Neuronal stem cell (in vitro differentiated cells): ENCODE measurements at regions not wholly inside any gene's neighbourhood (a gene's known extent, or its start where the extent isn't known, plus 50 kb on each side); places are given as distances from the start of the nearest gene placed in this dataset.

Experiments
- DNase-seq: peaks from one replicate; pipeline ENCODE4 v3.0.0-alpha.2; 2013; ENCODE audit warnings: low spot score
- H2AFZ ChIP-seq: one replicate; pipeline ENCODE4 v1.6.1; 2013; ENCODE audit warnings: mild to moderate bottlenecking, low read length, inconsistent platforms
- H2AK5ac ChIP-seq: 2 replicates; pipeline ENCODE4 v1.6.1; 2013; ENCODE audit warnings: low read depth, mild to moderate bottlenecking, inconsistent platforms, low read length, moderate library complexity, mixed read lengths
- H2BK120ac ChIP-seq: 2 replicates; pipeline ENCODE4 v1.6.1; 2013; ENCODE audit warnings: low read depth, mild to moderate bottlenecking, inconsistent platforms, low read length, moderate library complexity, mixed read lengths
- H2BK12ac ChIP-seq: one replicate; pipeline ENCODE4 v1.6.1; 2013; ENCODE audit warnings: low read length, inconsistent platforms
- H2BK15ac ChIP-seq: 2 replicates; pipeline ENCODE4 v1.6.1; 2013; ENCODE audit warnings: mild to moderate bottlenecking, low read length, inconsistent platforms, mixed read lengths
- H2BK5ac ChIP-seq: one replicate; pipeline ENCODE4 v1.6.1; 2013; ENCODE audit warnings: inconsistent platforms, mild to moderate bottlenecking, low read length, moderate library complexity
- H3K14ac ChIP-seq: one replicate; pipeline ENCODE4 v1.6.1; 2013; ENCODE audit warnings: low read length, inconsistent platforms
- H3K18ac ChIP-seq: 2 replicates; pipeline ENCODE4 v1.6.1; 2013; ENCODE audit warnings: low read length, inconsistent platforms
- H3K23ac ChIP-seq: 2 replicates; pipeline ENCODE4 v1.6.1; 2013; ENCODE audit warnings: low read depth, mild to moderate bottlenecking, mixed read lengths, low read length, inconsistent platforms; ENCODE audit not compliant: poor library complexity
- H3K27ac ChIP-seq: replicated peaks from 3 replicates; pipeline ENCODE4 v1.5.1; 2013; ENCODE audit warnings: low read length, inconsistent platforms
- H3K27me3 ChIP-seq, 3 experiments: 2 replicates each; pipeline ENCODE4 v1.6.1; 2013; ENCODE audit warnings: low read length in 3 of 3, mild to moderate bottlenecking in 2 of 3, inconsistent platforms in 1 of 3, low read depth in 1 of 3, mixed read lengths in 1 of 3, moderate library complexity in 1 of 3; ENCODE audit not compliant: control insufficient read depth in 3 of 3, insufficient read depth in 3 of 3
- H3K36me3 ChIP-seq, 2 donors: replicated peaks in 1 of 2; 2 replicates each; pipeline ENCODE4 v1.6.1; 2013; ENCODE audit warnings: low read length in 2 of 2; ENCODE audit not compliant: control insufficient read depth in 2 of 2, insufficient read depth in 2 of 2
- H3K4ac ChIP-seq: 2 replicates; pipeline ENCODE4 v1.6.1; 2013; ENCODE audit warnings: inconsistent platforms, mild to moderate bottlenecking, low read length, moderate library complexity
- H3K4me1 ChIP-seq, 2 donors: 1 replicate in 1 of 2; 2 replicates in 1 of 2; pipeline ENCODE4 v1.6.1; 2013; ENCODE audit warnings: low read length in 2 of 2, low read depth in 1 of 2; ENCODE audit not compliant: control insufficient read depth in 2 of 2, insufficient read depth in 1 of 2
- H3K4me2 ChIP-seq: one replicate; pipeline ENCODE4 v1.6.1; 2013; ENCODE audit warnings: mild to moderate bottlenecking, low read length, inconsistent platforms; ENCODE audit not compliant: insufficient read depth, poor library complexity, severe bottlenecking
- H3K4me3 ChIP-seq, 2 donors: 2 replicates each; pipeline ENCODE4 v1.5.1; 2013; ENCODE audit warnings: low read length in 2 of 2, mild to moderate bottlenecking in 2 of 2, inconsistent platforms in 1 of 2, moderate library complexity in 1 of 2
- H3K79me1 ChIP-seq: one replicate; pipeline ENCODE4 v1.6.1; 2013; ENCODE audit warnings: low read depth, mild to moderate bottlenecking, inconsistent platforms, low read length, moderate library complexity
- H3K9ac ChIP-seq: one replicate; pipeline ENCODE4 v1.6.1; 2013; ENCODE audit warnings: mild to moderate bottlenecking, low read depth, low read length, inconsistent platforms; ENCODE audit not compliant: poor library complexity
- H3K9me3 ChIP-seq, 2 donors: replicated peaks in 1 of 2; 2 replicates each; pipeline versions ENCODE3 to v1.6.1; 2013; ENCODE audit warnings: low read length in 2 of 2, mild to moderate bottlenecking in 2 of 2, inconsistent platforms in 1 of 2, low read depth in 1 of 2, mixed read lengths in 1 of 2, moderate library complexity in 1 of 2; ENCODE audit not compliant: control insufficient read depth in 2 of 2, insufficient read depth in 1 of 2
- H4K8ac ChIP-seq: one replicate; pipeline ENCODE4 v1.6.1; 2013; ENCODE audit warnings: low read depth, mild to moderate bottlenecking, inconsistent platforms, low read length, moderate library complexity
- H4K91ac ChIP-seq: one replicate; pipeline ENCODE4 v1.6.1; 2013; ENCODE audit warnings: low read length, low read depth, mild to moderate bottlenecking, inconsistent platforms; ENCODE audit not compliant: poor library complexity
- WGBS, 2 donors: extraction: QIAGEN DNeasy Blood & Tissue Kit; methylation state at CpG; one replicate each; pipeline ENCODE4 v1.1.7; 2013; ENCODE audit warnings: missing lambda C conversion rate in 2 of 2, mixed read lengths in 1 of 2; ENCODE audit not compliant: insufficient read length in 2 of 2, insufficient replicate concordance in 1 of 2; ENCODE audit errors: extremely low coverage in 2 of 2; 5-methylcytosine and 5-hydroxymethylcytosine counted together

GRCh38 chr15:26421065-26421464 lies 351.8 kb downstream of the GABRB3 start:
- Histone ChIP-seq H3K4me1 (no peaks in the 10 kb centered on the region), H2AFZ (no peak overlapping the region), H3K79me1 (no peaks in the 10 kb centered on the region), H4K8ac (no peak overlapping the region), H3K9ac (no peak overlapping the region), H3K18ac (peak overlapping the region; percentile 32), H4K91ac (no peak overlapping the region), H3K4ac (no peak overlapping the region), H3K4me3 (no peak overlapping the region), H3K23ac (no peak overlapping the region), H2BK15ac (no peak overlapping the region), H2BK120ac (no peak overlapping the region), H2BK5ac (no peak overlapping the region), H3K27me3 (no peaks in the 10 kb centered on the region), H3K36me3 (no peaks in the 10 kb centered on the region), H3K27ac (no peak overlapping the region), H2AK5ac (no peak overlapping the region), H2BK12ac (no peak overlapping the region), H3K4me2 (no peak overlapping the region), H3K9me3 (no peaks in the 10 kb centered on the region), H3K14ac (no peak overlapping the region)
- no peak for DNase-seq
- whole genome bisulfite sequencing, 2 donors: no CpG with 5 or more reads among the region's 2 CpGs

GRCh38 chr15:26395624-26396023 lies 377.2 kb downstream of the GABRB3 start:
- H2BK120ac ChIP-seq: no peak overlapping the region
- no peaks in the 10 kb centered on the region for H3K9me3 ChIP-seq
- no peak overlapping the region for H2AK5ac ChIP-seq
- no peak overlapping the region for H3K14ac ChIP-seq
- H3K27ac ChIP-seq: no peak overlapping the region
- H3K18ac ChIP-seq: no peak overlapping the region
- no peak overlapping the region for H2BK5ac ChIP-seq
- no peak overlapping the region for H2BK15ac ChIP-seq
- H3K4me2 ChIP-seq: no peak overlapping the region
- no peak overlapping the region for H3K4ac ChIP-seq
- H3K9ac ChIP-seq: no peak overlapping the region
- H3K36me3 ChIP-seq: no peaks in the 10 kb centered on the region
- H2BK12ac ChIP-seq: no peak overlapping the region
- DNase-seq: no peak
- H3K4me3 ChIP-seq: no peak overlapping the region
- H4K8ac ChIP-seq: no peak overlapping the region
- H3K79me1 ChIP-seq: no peaks in the 10 kb centered on the region
- H3K23ac ChIP-seq: no peak overlapping the region
- H4K91ac ChIP-seq: no peak overlapping the region
- H3K4me1 ChIP-seq: no peaks in the 10 kb centered on the region
- no peaks in the 10 kb centered on the region for H3K27me3 ChIP-seq
- no peak overlapping the region for H2AFZ ChIP-seq
- WGBS, 2 donors: no CpG with 5 or more reads among the region's 4 CpGs

- Histone ChIP-seq H3K4me2 (no peak overlapping the region), H3K79me1 (no peaks in the 10 kb centered on the region), H2BK15ac (no peak overlapping the region), H2BK12ac (no peak overlapping the region), H3K36me3 (no peaks in the 10 kb centered on the region), H3K27me3 (no peaks in the 10 kb centered on the region), H3K4me1 (no peaks in the 10 kb centered on the region), H3K9me3 (no peaks in the 10 kb centered on the region), H4K91ac (no peak overlapping the region), H3K23ac (no peak overlapping the region), H4K8ac (no peak overlapping the region), H3K9ac (no peak overlapping the region), H3K27ac (no peak overlapping the region), H2BK120ac (no peak overlapping the region), H3K14ac (no peak overlapping the region), H3K18ac (peak overlapping the region; percentile 41), H2BK5ac (no peak overlapping the region), H2AFZ (no peak overlapping the region), H2AK5ac (no peak overlapping the region), H3K4me3 (peak overlapping the region in 1 of 2 donors; percentile 55), H3K4ac (no peak overlapping the region)
- no CpG with 5 or more reads among the region's 8 CpGs for WGBS, 2 donors
- no peak for DNase-seq
Observed at GRCh38 chr15:26394801-26395200, 378.1 kb downstream of the GABRB3 start.

GRCh38 chr15:26392956-26393355 lies 379.9 kb downstream of the GABRB3 start:
- no peak for DNase-seq

More at GRCh38 chr15:26392956-26393355, 379.9 kb downstream of the GABRB3 start:
- Histone ChIP-seq H4K91ac (no peak overlapping the region), H3K27ac (no peak overlapping the region), H3K9me3 (no peaks in the 10 kb centered on the region), H2BK120ac (no peak overlapping the region), H2BK15ac (no peak overlapping the region), H2AK5ac (no peak overlapping the region), H3K4me1 (no peaks in the 10 kb centered on the region), H2AFZ (no peak overlapping the region), H3K18ac (peak overlapping the region; percentile 4), H3K23ac (no peak overlapping the region), H3K27me3 (no peaks in the 10 kb centered on the region), H3K4ac (no peak overlapping the region), H3K4me2 (no peak overlapping the region), H3K14ac (no peak overlapping the region), H2BK12ac (no peak overlapping the region), H3K4me3 (peak overlapping the region in 1 of 2 donors; percentile 48), H2BK5ac (no peak overlapping the region), H3K36me3 (no peaks in the 10 kb centered on the region), H4K8ac (no peak overlapping the region), H3K9ac (no peak overlapping the region), H3K79me1 (no peaks in the 10 kb centered on the region)
- no CpG with 5 or more reads among the region's 2 CpGs for WGBS, 2 donors
